K562 (cell line): ENCODE measurements at regions not wholly inside any gene's neighbourhood (a gene's known extent, or its start where the extent isn't known, plus 50 kb on each side); places are given as distances from the start of the nearest gene placed in this dataset.

Source experiments
- ATAC-seq: fragments of 200-7000 bp; cut with Tn5 transposase; 3 replicates; pipeline ENCODE4 v1.9.1; 2020; ENCODE audit warnings: moderate library complexity
- BruUV-seq: library from RNA; stranded (reverse); fragments of 400-500 nt; replicated peaks from 2 replicates; lab custom pipeline; 2021; lab: Mats Ljungman, UMichigan
- CTCF ChIA-PET: fragments of 300-600 bp; formaldehyde crosslinking; extraction: SDS; loops from one replicate; lab custom pipeline; 2021; ENCODE audit warnings: low intra/inter-chr PET ratio; lab: Yijun Ruan, JAX
- POLR2A ChIA-PET: fragments of 300-600, 350-650 bp; sonication (Branson Sonifier 250); formaldehyde crosslinking; extraction: SDS; loops from one replicate; lab custom pipeline; 2021; ENCODE audit warnings: antibody characterized with exemption, inconsistent platforms; lab: Yijun Ruan, JAX
- DNase-seq, 4 experiments: peaks; one replicate each; pipeline versions ENCODE4 v3.0.0 to v3.0.0-alpha.2; 2011 to 2018; ENCODE audit warnings: low spot score in 3 of 4, mixed read lengths in 3 of 4; ENCODE audit errors: extremely low read depth in 1 of 4
- FAIRE-seq: peaks from 2 replicates; lab custom pipeline; 2011; peaks lifted over from hg19 to GRCh38; lab: Jason Lieb, UNC
- H2AFZ ChIP-seq: 2 replicates; pipeline ENCODE4 v1.6.0; 2011; ENCODE audit warnings: low read depth, low read length, control low read depth, inconsistent platforms
- H3K27ac ChIP-seq: fragments of 200-600 bp; 3 replicates; pipeline ENCODE4 v1.8.0; 2011; ENCODE audit warnings: low read depth, mild to moderate bottlenecking, control low read depth, inconsistent platforms, low read length, moderate library complexity, mixed read lengths; ENCODE audit errors: extremely low read depth
- H3K27me3 ChIP-seq, 2 experiments: fragments of 300-600 bp in 1 of 2; 2 replicates in 1 of 2; 3 replicates in 1 of 2; pipeline versions ENCODE4 v1.6.0 to v1.8.0; 2011; ENCODE audit warnings: inconsistent platforms in 2 of 2, low read length in 2 of 2, mild to moderate bottlenecking in 1 of 2, mixed read lengths in 1 of 2, moderate library complexity in 1 of 2; ENCODE audit not compliant: control insufficient read depth in 2 of 2, insufficient read depth in 2 of 2
- H3K36me3 ChIP-seq: fragments of 300-600 bp; 3 replicates; pipeline ENCODE4 v1.8.0; 2011; ENCODE audit warnings: mild to moderate bottlenecking, low read length, inconsistent platforms; ENCODE audit not compliant: control insufficient read depth, insufficient read depth
- H3K4me1 ChIP-seq, 2 experiments: fragments of 200-600 bp in 1 of 2; replicated peaks in 1 of 2; 2 replicates in 1 of 2; 3 replicates in 1 of 2; pipeline versions ENCODE4 v1.5.1 to v1.8.0; 2011; ENCODE audit warnings: inconsistent platforms in 2 of 2, low read length in 2 of 2, mild to moderate bottlenecking in 1 of 2, mixed read lengths in 1 of 2, moderate library complexity in 1 of 2; ENCODE audit not compliant: control insufficient read depth in 2 of 2, insufficient read depth in 2 of 2
- H3K4me2 ChIP-seq: 2 replicates; pipeline ENCODE4 v1.6.1; 2011; ENCODE audit warnings: low read length, control low read depth, inconsistent platforms, mixed read lengths; ENCODE audit not compliant: insufficient read depth
- H3K4me3 ChIP-seq: fragments of 200-600 bp; sonication (generic), shearing (Covaris generic); 2 replicates; pipeline ENCODE4 v1.5.1; 2016; ENCODE audit warnings: control low read depth, inconsistent platforms
- H3K79me2 ChIP-seq: fragments of 200-600 bp; 3 replicates; pipeline ENCODE4 v1.8.0; 2011; ENCODE audit warnings: low read length, inconsistent platforms; ENCODE audit not compliant: control insufficient read depth, insufficient read depth
- H3K9ac ChIP-seq, 2 experiments: 2 replicates each; pipeline versions ENCODE4 v1.6.0 to v1.6.1; 2011; ENCODE audit warnings: low read depth in 2 of 2, low read length in 2 of 2, control low read depth in 1 of 2, inconsistent platforms in 1 of 2, mild to moderate bottlenecking in 1 of 2, mixed read lengths in 1 of 2; ENCODE audit not compliant: insufficient read depth in 1 of 2
- H3K9me1 ChIP-seq: one replicate; pipeline ENCODE4 v1.6.0; 2011; ENCODE audit warnings: inconsistent platforms, mild to moderate bottlenecking, low read length, moderate library complexity; ENCODE audit not compliant: control insufficient read depth, insufficient read depth
- H3K9me3 ChIP-seq: replicated peaks from 2 replicates; pipeline ENCODE4 v1.5.1; 2011; ENCODE audit warnings: low read depth, low read length, inconsistent platforms; ENCODE audit not compliant: control insufficient read depth, insufficient read depth
- H4K20me1 ChIP-seq: replicated peaks from 2 replicates; pipeline ENCODE4 v1.6.1; 2011; ENCODE audit warnings: low read length, inconsistent platforms, mixed read lengths; ENCODE audit not compliant: control insufficient read depth, insufficient read depth
- CREB3 ChIP-seq: fragments of 450-650 bp; conservative IDR thresholded peaks from 2 replicates; pipeline ENCODE4 v1.6.1; 2016; ENCODE audit warnings: missing genetic modification characterization, low read depth, mild to moderate bottlenecking, missing compliant biosample characterization, moderate library complexity
- GATAD2B ChIP-seq: fragments of 450-650 bp; IDR thresholded peaks from 2 replicates; pipeline ENCODE4 v1.6.1; 2017; ENCODE audit warnings: mild to moderate bottlenecking, borderline replicate concordance
- GTF2E2 ChIP-seq: fragments of 200-800 bp; sonication (Bioruptor generic); IDR thresholded peaks from 2 replicates; pipeline ENCODE4 v1.6.1; 2016; ENCODE audit warnings: missing genetic modification characterization, missing compliant biosample characterization
- HDAC8 ChIP-seq: fragments of 450-650 bp; IDR thresholded peaks from 2 replicates; pipeline ENCODE4 v1.6.1; 2016; ENCODE audit warnings: mild to moderate bottlenecking, missing genetic modification characterization, moderate library complexity, missing compliant biosample characterization
- HMGXB4 ChIP-seq: sonication (generic); formaldehyde crosslinking; IDR thresholded peaks from 2 replicates; pipeline ENCODE4 v1.8.1; 2023; ENCODE audit warnings: mild to moderate bottlenecking, missing genetic modification reagents
- KLF13 ChIP-seq: fragments of 450-650 bp; IDR thresholded peaks from 2 replicates; pipeline ENCODE4 v1.6.1; 2016; ENCODE audit warnings: missing genetic modification characterization, low read depth, mild to moderate bottlenecking, missing compliant biosample characterization, moderate library complexity, borderline replicate concordance
- MITF ChIP-seq: IDR thresholded peaks from 2 replicates; pipeline ENCODE4 v1.6.1; 2014; ENCODE audit warnings: antibody characterized with exemption
- NCOA1 ChIP-seq: fragments of 450-650 bp; IDR thresholded peaks from 2 replicates; pipeline ENCODE4 v1.6.1; 2016; ENCODE audit warnings: low read depth
- OTX1 ChIP-seq: fragments of 450-650 bp; formaldehyde crosslinking; IDR thresholded peaks from 2 replicates; pipeline ENCODE4 v1.4.0; 2022; ENCODE audit warnings: mild to moderate bottlenecking
- PHF21A ChIP-seq: fragments of 450-650 bp; IDR thresholded peaks from 2 replicates; pipeline ENCODE4 v1.6.1; 2017; ENCODE audit warnings: low read depth, borderline replicate concordance
- POLR3A ChIP-seq: IDR thresholded peaks from 2 replicates; pipeline ENCODE4 v1.6.1; 2011; ENCODE audit warnings: borderline replicate concordance, mild to moderate bottlenecking, moderate library complexity; ENCODE audit not compliant: insufficient read length, insufficient read depth; ENCODE audit errors: extremely low read depth
- RBM39 ChIP-seq: fragments of 200-400 bp; formaldehyde crosslinking; optimal IDR thresholded peaks from 2 replicates; pipeline ENCODE3; 2018; ENCODE audit warnings: low read depth, low read length
- SMAD2 ChIP-seq: fragments of 150-350 bp; IDR thresholded peaks from 2 replicates; pipeline ENCODE4 v1.6.1; 2014; ENCODE audit warnings: low read depth, mild to moderate bottlenecking, low read length
- ZBTB8A ChIP-seq: fragments of 450-650 bp; IDR thresholded peaks from 2 replicates; pipeline ENCODE4 v1.6.1; 2018; ENCODE audit warnings: mild to moderate bottlenecking, moderate library complexity; ENCODE audit not compliant: partially characterized antibody
- ZKSCAN3 ChIP-seq: fragments of 250-450 bp; sonication (Bioruptor Pico); IDR thresholded peaks from 2 replicates; pipeline ENCODE4 v1.4.0; 2020
- ZNF140 ChIP-seq: fragments of 250-450 bp; sonication (Bioruptor Pico); IDR thresholded peaks from 2 replicates; pipeline ENCODE4 v1.8.0; 2021; ENCODE audit warnings: moderate library complexity, mild to moderate bottlenecking, inconsistent platforms
- ZNF197 ChIP-seq: fragments of 200-800 bp; sonication (Bioruptor generic); IDR thresholded peaks from 2 replicates; pipeline ENCODE4 v1.6.1; 2016; ENCODE audit warnings: low read depth, missing genetic modification characterization, missing compliant biosample characterization
- ZNF232 ChIP-seq: sonication (generic); formaldehyde crosslinking; IDR thresholded peaks from 2 replicates; pipeline ENCODE4 v1.8.0; 2022; ENCODE audit warnings: mild to moderate bottlenecking, missing genetic modification reagents
- ZNF239 ChIP-seq: fragments of 250-450 bp; sonication (Bioruptor Pico); IDR thresholded peaks from 2 replicates; pipeline ENCODE4 v1.4.0; 2020; ENCODE audit warnings: mild to moderate bottlenecking
- ZZZ3 ChIP-seq: fragments of 450-650 bp; IDR thresholded peaks from 2 replicates; pipeline ENCODE4 v1.6.1; 2016; ENCODE audit warnings: antibody characterized with exemption, mild to moderate bottlenecking, moderate library complexity
- WGBS: fragments of 100-300 bp; shearing (Covaris generic); methylation state at CpG from one replicate; pipeline ENCODE4 v1.1.6; 2016; ENCODE audit warnings: low coverage, mixed read lengths; ENCODE audit not compliant: insufficient coverage; ENCODE audit errors: missing lambda C conversion rate; 5-methylcytosine and 5-hydroxymethylcytosine counted together
- in situ Hi-C: fragments of 300-500 bp; cut with MboI; formaldehyde crosslinking; loops from 4 replicates; pipeline ENCODE4 v1.15.0; 2018; ENCODE audit warnings: inconsistent platforms, mixed read lengths
- intact Hi-C: fragments of 100-400 bp; cut with micrococcal nuclease; formaldehyde crosslinking; loops from 2 replicates; pipeline ENCODE4 v1.14.2; 2022

GRCh38 chr2:145657265-145657664 lies 1137.3 kb upstream of the ZEB2 start (continued):
- TF ChIP-seq GATAD2B = no peak
- no peak for TF ChIP-seq RBM39
- no peak for TF ChIP-seq KLF13 (tag)
- no peak for TF ChIP-seq GTF2E2 (tag)
- TF ChIP-seq ZBTB8A = no peak
- TF ChIP-seq MITF = no peak
- no peak for TF ChIP-seq POLR3A
- no peak for TF ChIP-seq ZKSCAN3 (CRISPR knock-in tag)
- no peak for TF ChIP-seq ZNF239 (CRISPR knock-in tag)

- Histone ChIP-seq H3K27me3 (no peaks in the 10 kb centered on the region), H4K20me1 (no peaks in the 10 kb centered on the region), H3K9ac (no peak overlapping the region), H3K27ac (no peak overlapping the region), H3K36me3 (no peaks in the 10 kb centered on the region), H3K9me1 (no peaks in the 10 kb centered on the region), H3K79me2 (no peaks in the 10 kb centered on the region), H3K4me3 (no peak overlapping the region), H3K4me1 (no peaks in the 10 kb centered on the region), H3K4me2 (no peak overlapping the region), H3K9me3 (no peaks in the 10 kb centered on the region), H2AFZ (peak overlapping the region; percentile 21; the same call in 1 of the 2 replicates)
- intact Hi-C loops (no loop called here), in situ Hi-C loops (no loop called here)
- ATAC-seq = no peak
- CTCF ChIA-PET = no interaction called here
- FAIRE-seq = no peak
- no peak for DNase-seq
- no TSS peak for BruUV-seq
- POLR2A ChIA-PET = interaction anchor here (1.0 kb wide), 1 partner anchor 9 kb away, joined by 3 read pairs; no protein-coding TSS in a partner anchor
- WGBS = 73% methylated on average over 5 of the region's 5 CpGs
- TF ChIP-seq SMAD2 (no peak), HDAC8 (tag) (no peak), ZNF140 (no peak), OTX1 (CRISPR knock-in tag) (no peak), ZZZ3 (no peak), CREB3 (tag) (no peak), ZNF197 (CRISPR knock-in tag) (no peak), NCOA1 (no peak), ZNF232 (no peak), HMGXB4 (no peak), PHF21A (no peak)
Observed at GRCh38 chr2:145655165-145655765, 1135.3 kb upstream of the ZEB2 start.
